CD4-positive, alpha-beta T cell treated with Interleukin-17A for 4 hours (primary cell): ENCODE measurements at regions not wholly inside any gene's neighbourhood (a gene's known extent, or its start where the extent isn't known, plus 50 kb on each side); places are given as distances from the start of the nearest gene placed in this dataset.
"Not testable (repeated sequence)": the region's sequence is repeated elsewhere in the genome, so short reads cannot be mapped to it uniquely, and the experiment has no call there.

ENCODE experiments used
- DNase-seq: peaks from one replicate; pipeline ENCODE4 v3.0.0-alpha.2; 2020; ENCODE audit warnings: mixed read lengths

DNA sequence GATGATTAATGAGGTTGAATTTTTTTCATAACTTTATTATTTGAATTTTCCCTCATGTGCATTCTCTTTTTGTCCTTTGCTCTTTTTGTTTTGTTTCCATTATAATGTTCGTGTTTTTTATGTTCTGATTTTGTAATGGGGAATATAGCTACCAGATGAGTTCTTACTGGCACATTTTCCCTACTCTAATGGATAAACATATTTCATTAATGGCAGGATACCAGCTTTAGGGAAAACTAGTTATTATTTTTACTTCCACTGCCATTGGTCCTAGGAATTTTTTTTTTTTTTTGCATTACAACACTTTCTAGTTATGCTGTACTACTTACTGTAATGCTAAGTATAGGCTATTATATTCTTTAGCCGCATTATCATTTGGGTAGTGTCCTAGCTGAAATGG lies 286.3 kb downstream of the SPRY1 start:
- no peak for DNase-seq

DNA sequence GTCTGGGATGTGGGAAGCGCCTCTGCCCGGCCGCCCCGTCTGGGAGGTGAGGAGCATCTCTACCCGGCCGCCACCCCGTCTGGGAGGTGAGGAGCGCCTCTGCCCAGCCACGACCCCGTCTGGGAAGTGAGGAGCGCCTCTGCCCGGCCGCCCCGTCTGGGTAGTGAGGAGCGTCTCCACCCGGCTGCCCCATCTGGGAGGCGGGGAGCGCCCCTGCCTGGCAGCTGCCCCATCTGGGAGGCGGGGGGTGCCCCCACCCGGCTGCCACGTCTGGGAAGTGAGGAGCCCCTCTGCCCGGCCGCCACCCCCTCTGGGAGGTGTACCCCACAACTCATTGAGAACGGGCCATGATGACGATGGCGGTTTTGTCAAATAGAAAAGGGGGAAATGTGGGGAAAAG lies 288.3 kb downstream of the SPRY1 start:
- not testable (repeated sequence) for DNase-seq

DNA sequence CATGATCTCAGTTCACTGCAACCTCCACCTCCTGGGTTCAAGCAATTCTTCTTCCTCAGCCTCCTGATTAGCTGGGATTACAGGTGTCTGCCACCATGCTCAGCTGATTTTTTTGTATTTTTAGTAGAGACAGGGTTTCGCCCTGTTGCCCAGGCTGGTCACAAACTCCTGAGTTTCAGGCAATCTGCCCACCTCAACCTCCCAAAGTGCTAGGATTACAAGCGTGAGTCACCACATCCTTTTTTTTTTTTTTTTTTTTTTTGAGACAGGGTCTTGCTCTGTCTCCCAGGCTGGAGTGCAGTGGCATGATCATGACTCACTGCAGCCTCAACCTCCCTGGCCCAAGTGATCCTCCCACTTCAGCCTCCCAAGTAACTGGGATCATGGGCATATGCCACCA lies 298.9 kb downstream of the SPRY1 start:
- not testable (repeated sequence) for DNase-seq

DNA sequence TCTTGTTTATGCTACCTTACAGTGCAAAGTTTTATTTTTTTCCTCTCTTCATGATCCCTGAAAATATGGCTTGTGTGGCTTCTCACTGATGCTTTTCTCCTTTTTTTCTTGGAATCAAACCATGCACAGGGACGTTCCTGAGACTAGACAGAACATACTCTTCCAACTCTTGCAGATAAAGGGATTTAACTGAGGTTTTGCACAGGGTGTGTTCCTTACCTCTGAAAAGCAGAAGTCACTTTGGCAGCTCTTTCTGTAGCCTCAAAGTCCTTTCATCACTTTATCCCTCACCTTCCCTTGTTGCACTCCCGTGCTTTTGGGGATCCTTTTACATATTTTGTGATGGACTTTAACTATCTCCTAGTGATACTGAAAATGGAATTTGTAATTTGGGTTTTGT lies 300.1 kb downstream of the SPRY1 start:
- no peak for DNase-seq

DNA sequence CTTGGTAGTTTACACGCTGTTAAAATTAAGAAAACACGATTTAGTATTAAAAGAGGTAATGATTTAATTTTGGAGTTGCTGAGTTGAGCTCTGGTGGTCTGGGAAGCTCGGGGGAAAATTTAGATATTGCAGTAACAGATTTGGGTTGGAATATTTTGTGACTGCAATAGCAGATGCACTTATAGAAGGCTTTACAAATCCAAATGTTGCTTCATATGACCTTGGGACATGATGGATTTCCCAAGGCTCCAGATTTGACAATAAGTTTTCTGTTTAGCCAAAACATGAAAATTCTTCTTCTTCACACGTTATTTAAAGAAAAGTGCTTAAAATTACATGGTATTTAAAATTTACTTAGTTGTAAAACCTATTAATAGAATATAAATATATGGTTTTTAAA lies 302.0 kb downstream of the SPRY1 start:
- no peak for DNase-seq

DNA sequence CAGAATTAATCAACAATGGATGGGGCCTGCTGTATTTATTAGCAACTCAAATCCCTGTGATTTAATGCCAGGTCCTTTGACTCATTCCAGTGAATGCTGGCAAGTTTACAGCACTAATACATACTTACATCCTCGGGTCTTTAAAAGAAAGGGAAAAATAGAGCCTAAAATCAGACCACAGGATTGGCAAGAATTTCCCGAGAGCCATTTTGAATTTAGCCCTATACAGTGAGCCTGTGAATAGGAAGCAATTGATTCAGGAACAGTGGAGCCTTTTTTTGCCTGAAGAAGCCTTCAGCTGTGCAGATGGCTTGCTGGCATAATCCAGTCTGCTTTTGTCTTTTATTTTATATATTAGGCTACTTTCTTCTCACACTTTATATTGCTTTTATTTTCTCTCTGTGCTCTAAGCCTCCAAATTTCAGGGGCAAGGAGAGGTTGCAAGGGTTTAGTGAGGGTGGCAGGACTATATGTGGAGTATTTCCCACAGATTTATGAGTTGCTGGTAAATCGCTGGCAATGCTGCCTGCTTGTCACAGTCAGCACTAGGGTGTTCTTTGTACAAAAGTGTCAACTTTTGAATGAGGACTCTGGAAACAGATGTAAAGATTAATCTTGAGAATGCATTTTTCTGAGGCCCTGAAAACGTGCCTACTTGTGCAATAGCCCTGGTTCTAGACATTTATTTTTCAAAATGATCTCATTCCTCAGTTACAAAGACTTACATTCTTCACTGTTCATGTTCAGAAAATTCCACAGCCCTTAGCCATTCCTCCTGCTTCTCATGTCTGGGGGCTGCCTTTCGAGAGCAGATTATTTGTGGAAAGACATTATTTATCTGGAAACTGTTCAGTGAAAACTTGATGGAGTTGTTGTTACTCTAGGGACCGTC lies 303.5 kb downstream of the SPRY1 start:
- no peak for DNase-seq

DNA sequence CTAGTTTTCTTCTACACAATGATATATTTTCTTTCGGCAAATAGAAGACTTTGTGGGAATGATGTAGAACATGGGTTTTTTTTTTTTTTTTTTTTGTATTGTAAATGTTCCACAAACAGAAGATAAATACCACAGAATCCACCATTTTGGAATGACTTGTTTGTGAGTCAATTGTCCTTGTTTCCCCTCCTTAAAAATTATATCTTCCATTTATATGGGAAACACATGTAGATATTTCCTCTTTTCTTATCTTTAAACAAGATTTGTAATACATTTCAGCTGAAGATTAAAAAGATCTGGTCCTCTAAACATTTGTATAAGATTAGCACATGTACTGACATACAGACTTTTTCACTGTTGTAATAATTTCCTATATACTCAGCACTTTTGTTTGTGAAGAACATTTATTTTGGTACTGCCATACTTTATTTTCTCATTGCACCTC lies 304.6 kb downstream of the SPRY1 start:
- no peak for DNase-seq

DNA sequence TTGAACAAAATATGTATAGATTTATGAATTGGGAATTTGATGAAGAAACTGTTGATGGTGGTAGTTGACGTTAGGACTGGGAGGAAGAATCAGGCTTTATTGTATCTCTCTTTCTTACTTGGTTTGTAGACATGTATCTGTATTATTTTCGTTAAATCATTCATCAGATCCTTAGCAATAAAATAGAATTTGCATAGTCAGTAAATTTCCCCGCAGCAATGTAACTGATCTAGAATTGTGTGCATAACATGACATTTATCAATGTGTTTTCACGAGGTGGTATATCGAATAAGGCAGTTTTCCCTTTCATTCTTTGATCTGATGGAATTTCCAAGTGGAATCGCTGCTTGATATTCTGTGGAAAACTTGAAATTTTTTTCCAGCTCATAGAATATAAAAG lies 308.8 kb downstream of the SPRY1 start:
- DNase-seq: no peak

DNA sequence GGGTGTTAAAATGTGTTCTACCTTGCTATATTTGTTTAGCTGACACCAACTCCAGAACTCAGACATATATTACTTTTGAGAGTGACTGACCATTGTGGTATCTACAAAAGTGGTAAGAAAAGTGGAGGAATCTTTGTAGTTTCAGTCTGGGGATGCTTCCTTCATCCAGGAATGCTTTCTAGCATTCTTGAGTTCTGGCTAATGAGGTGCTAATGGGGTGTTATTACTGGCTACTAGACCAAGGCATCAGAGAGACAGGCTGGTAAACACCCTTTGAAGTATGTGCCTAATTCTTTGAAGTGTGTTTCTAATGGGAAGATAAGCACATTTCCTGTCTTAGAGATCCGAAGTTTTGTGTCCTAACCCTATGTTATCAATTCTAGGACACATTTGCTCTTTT lies 310.4 kb downstream of the SPRY1 start:
- no peak for DNase-seq

DNA sequence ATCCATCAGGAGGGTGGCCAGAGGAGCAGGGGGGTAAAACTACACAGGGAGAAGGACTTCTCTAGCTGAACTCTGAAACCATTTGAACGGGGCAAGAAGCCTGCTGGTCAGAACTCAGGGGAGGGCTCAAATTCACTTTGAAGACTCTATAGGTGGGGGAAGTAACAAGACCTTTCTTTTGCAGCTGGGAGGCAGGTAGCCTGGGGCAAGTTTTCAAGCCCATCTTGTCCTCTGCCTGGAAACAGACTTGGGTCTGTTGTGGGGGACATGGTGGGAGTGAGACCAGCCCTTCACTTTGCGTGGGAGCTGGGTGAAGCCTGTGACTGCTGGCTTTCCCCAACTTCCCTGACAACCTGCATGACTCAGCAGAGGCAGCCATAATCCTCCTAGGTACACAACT lies 312.3 kb downstream of the SPRY1 start:
- DNase-seq: no peak

DNA sequence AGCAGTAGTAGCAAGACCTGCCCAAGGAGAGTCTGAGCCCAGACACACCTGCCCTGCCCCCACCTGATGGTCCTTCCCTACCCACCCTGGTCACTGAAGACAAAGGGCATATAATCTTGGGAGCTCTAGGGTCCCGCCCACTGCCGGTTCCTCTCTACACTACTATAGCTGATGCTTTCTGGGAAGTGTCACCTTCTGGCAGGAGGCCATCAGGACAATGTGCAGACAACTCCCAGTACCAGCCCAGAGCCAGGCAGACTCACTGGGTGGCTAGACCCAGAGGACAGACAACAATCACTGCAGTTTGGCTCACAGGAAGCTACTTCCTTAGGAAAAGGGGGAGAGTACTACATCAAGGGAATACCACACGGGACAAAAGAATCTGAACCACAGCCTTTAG lies 312.7 kb downstream of the SPRY1 start:
- no peak for DNase-seq

DNA sequence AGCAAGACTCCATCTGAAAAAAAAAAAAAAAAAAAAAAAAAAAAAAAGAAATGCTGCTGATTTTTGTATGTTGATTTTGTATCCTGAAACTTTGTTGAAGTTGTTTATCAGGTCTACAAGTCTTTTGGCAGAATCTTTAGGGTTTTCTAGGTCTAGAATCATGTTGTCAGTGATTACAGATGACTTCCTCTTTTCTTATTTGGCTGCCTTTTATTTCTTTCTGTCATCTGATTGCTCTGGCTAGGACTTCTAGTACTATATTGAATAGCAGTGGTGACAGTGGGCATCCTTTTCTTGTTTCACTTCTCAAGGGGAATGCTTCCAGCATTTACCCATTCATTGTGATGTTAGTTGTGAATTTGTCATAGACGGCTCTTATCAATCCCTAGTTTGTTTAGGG lies 334.4 kb downstream of the SPRY1 start:
- DNase-seq: no peak

DNA sequence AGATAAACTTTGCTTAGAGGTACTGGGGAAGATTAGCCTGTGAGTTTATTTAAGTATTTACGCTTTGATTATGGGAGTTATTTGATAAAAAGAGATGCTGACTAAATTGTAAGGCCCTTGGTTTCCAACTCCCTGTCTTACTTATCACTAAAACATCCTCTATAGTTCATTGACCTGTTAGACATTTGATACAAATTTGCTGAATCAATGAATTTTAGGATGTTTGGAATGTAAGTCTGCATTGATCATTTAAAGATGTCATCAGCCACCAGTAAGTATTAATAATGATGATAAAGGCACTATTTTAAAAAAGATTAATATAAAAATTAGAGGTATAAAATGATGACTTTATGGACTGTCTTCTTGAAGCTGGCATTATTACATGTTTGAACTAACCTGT lies 340.6 kb downstream of the SPRY1 start:
- DNase-seq: no peak

DNA sequence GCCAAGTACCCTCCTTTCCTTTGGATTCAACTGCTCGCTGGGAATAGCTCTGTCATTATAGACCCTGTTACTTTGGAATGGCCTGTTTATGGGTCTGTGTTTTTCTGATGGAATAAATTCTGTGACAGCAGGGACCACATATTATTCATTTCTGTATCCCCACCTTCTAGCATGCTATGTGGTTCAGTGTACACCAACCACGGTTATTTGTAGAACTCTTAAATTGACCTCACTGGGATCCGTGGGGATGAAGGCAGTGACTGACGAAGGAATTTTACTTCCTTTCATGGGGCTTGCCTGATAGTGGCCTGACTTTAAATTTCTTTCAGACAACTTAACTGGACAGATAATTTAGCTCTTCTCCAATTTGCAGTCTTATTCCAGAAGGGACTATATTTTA lies 343.2 kb downstream of the SPRY1 start:
- no peak for DNase-seq

DNA sequence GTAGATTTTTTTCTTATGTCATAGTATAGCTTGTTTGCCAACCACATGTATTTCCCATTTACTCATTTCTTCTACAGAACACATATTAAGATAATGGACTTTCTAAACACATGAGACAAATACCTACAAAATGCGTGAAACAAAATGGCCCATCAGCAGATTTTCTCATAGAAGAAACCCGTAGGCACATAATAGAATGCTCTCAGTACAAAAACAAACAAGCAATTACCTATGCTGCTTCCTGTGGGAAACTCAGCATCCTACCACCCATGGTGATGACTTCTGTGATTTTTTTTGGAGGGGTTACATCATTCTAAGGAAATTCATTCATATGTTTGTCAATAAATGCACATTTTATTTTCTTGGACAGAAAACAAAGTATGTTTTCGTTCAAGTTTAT lies 343.6 kb downstream of the SPRY1 start:
- no peak for DNase-seq

DNA sequence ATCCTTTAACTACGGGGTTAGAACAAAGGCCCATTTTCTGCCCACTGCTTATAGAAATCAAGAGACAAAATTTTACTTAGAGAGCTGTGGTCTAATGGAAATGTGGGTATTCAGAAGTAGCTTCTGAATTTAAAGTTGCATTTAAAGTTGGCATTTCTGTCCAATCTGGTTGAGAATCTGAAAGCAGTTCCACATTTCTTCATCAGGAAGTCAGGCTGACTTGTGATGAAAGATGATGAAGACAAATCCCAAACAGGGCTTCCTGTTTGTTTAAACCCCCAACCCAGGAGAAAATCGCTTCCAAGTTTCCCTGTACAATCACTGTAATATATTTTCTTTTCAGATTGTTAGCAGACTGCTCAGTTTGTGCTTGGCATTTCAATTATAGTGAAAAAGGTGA lies 345.3 kb downstream of the SPRY1 start:
- no peak for DNase-seq

DNA sequence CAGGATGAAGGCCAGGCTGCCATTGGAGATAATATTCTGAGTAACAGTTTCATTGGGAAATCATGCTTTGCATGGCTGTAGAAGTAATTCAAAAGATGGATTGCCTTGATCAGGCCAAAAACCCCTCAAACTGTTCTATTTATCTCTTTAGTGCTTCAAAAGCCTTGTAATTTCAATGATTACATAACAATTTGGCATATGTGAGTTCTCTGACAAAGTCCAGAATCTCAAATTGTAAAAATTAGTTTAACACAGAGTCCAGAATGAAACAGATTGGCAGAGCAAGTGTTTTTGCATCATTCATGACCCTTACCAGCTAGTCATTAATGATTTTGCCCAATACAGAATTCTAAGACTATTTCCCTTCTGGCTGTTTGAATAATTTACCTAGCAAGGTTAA lies 347.3 kb downstream of the SPRY1 start:
- DNase-seq: no peak

DNA sequence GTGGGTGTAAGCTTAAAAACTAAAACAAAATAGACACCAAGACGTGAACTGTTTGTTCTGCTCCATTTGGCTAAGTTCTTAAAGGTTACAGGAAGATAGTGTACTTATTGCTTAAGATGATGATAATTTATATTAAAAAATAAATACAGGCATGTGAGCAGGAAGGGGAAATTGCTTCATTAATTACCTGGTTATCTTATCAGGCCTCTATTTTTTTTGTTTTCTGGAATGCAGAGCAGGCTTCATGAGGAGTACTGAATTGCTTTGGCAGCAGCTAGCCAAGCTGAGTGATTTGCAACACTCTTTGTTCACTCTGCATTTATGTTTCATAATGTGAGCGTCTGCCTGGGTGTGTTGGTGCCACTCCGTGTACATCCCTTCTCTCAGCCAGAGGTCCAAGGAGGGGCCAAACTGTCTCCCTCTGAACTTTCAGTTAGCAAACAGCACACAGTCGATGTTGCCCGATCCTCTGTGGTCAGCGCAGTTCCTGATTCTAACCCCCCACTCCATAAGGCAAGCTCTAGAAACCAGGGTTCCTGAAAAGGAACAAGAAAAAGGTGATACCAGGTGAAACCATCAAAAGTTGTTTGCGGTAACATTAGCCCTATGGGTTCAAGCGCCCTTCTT lies 348.2 kb downstream of the SPRY1 start:
- no peak for DNase-seq

DNA sequence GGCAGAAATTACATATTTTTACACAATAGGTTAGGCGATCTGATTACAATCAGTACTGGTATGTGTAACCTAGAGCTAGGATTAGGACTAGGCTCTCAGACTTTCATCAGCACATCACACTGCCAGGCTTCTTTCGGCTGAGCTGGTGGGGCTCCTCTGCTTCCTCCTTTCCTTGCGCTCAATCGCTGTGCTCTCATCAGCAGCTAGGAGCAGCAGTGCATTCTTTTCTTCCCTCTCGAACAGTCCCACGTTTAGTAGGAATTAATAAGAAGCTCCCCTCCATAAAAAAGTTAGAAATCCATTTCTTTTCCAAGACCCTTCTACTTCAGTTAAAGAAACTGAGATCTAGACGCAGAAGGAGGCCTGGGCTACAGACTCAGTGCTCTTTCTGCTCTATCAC lies 350.4 kb downstream of the SPRY1 start:
- no peak for DNase-seq

DNA sequence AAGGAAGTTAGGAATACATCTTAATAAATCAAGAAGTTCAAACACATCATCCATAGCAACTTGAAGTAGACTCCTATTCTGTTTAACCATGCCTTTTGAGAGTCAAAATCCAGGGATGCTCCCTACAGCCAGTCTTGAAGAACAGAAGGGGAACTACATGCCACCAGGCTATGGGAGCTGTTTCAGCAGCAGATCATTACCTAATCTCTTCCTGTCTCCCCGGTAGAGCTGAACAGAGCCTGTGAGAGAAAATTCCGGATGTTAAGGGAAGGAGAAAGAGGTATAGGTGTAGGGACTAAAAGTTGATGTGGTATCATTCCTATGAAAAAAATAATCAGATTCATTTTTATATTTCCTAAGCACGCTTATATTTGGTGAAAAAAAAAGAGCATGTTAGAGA lies 352.2 kb downstream of the SPRY1 start:
- no peak for DNase-seq

DNA sequence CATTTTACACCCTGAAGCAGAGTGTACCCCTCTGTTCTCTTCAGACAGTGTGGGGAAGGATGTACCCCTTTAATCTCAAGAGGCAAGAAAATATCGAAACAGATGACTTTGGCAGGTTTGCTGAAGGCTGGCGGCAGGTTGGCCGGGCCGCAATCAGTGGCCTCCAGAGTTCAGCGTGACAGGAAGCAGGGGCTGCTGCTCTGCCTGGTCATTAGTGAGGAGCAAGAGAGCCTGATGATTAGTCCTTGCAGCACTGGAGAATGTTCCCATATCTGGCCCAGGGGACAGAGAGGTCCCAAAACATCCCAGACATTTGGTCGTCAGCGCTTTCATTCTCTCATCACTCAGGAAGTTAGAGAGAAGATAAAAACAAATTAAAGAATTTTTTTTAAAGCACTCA lies 352.8 kb downstream of the SPRY1 start:
- DNase-seq: no peak

DNA sequence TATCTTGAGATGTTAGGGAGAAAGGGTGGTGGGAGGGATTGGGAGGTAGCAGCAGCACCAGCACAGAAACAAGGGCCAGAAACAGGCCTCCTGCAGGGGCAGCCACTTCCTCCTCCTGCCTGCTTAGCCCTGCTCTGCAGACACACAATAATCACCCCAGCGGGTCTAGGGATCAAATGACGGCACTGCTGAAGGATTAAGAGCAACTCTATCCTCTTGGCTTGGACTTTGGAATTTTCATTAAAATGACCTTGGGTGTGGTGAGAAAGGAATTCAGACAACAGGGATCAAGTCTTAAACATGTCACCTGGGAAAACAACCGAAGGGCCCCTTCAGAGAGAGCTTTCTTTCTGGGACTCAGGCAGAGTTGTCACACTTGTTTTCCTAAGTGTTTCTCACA lies 353.4 kb downstream of the SPRY1 start:
- DNase-seq: no peak

DNA sequence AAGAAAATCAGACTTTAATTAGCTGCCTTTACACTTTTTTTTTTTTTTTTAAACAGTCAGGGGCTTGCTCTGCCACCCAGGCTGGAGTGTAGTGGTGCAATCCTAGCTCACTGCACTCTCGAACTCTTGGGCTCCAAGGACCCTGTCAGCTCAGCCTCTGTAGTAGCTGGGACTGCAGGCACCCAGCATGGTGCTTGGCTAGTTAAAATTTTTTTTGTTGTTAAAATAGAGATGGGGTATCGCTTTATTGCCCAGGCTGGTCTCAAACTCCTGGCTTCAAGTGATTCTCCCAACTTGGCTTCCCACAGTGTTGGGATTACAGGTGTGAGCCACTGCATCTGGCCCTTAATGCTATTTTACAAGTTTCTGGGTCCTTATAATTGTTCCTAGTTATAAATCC lies 359.1 kb downstream of the SPRY1 start:
- no peak for DNase-seq

DNA sequence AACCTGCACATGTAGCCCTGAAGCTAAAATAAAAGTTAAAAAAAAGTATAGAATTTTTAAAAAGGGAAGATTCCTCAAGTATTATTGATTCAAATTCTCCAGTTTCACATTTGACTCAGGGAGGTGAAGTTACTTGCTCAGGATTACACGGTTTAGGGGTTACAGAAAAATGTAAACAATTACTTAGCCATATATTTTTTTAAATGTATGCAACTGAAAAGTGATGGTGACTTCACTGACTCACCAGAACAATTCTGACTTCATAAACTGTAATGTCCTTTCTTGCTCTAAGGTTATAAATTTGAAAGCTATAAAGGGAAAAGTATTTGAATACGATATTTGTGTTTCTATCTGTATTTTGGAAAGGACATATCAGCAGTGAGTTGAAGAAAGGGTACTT lies 371.2 kb downstream of the SPRY1 start:
- no peak for DNase-seq

DNA sequence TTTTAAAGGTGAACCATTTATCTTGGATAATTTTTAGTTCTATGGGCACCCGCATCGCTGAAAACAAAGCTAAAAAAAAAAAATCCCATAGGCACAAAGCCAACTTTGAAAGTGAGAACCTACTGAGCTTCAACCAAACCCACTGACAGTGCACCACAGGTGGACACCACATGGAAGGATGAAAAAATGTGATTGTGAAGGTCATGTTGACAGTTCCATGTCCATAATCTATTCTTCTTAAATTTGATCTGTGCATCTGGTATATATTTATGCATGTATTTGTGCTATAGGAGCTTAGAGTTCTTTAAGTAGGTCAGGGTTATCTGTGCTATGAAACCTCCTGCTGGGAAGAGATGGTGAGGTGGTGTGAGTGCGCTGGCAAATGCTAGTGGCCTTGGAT lies 374.3 kb downstream of the SPRY1 start:
- DNase-seq: no peak
